Prostate gland (tissue), 2 donors: ENCODE measurements at regions not wholly inside any gene's neighbourhood (a gene's known extent, or its start where the extent isn't known, plus 50 kb on each side); places are given as distances from the start of the nearest gene placed in this dataset.

Source experiments
- CTCF ChIP-seq, 4 experiments: fragments of 200-600 bp in 2 of 4; fragments of 450-650 bp in 2 of 4; sonication (generic) in 2 of 4; IDR thresholded peaks; 1 replicate in 3 of 4; 2 replicates in 1 of 4; pipeline ENCODE4 v1.5.1; 2016 to 2019; ENCODE audit warnings: antibody characterized with exemption in 4 of 4, mild to moderate bottlenecking in 2 of 4, moderate library complexity in 2 of 4
- POLR2A ChIP-seq: fragments of 450-650 bp; IDR thresholded peaks from one replicate; pipeline ENCODE4 v1.6.1; 2016; ENCODE audit warnings: antibody characterized with exemption, mild to moderate bottlenecking
- POLR2AphosphoS5 ChIP-seq: sonication (generic); formaldehyde crosslinking; IDR thresholded peaks from one replicate; pipeline ENCODE4 v1.6.1; 2017; ENCODE audit warnings: antibody characterized with exemption

DNA sequence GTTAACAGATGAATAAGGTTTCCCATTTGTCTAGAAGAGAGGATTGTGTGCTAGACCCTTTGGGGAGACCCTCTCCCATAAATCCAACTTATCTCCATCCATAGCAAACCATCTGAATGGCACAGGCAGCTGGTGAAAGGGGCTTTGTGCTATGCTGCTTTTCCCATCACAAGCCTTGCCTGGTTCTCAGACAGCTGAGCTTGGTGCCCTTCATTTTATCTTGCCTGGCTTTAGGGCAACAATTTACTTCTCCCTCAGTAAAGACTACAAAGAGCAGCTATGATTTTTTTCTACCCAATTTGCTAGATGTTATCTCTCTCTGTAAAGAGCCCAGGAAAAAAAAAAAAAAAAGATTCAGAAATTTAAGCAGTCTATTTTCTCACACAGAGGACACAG, 117.0 kb upstream of the COL21A1 start:
- no peak for TF ChIP-seq CTCF (IDR thresholded peaks at IDR 0.05)
- no peak for TF ChIP-seq POLR2A
- no peak for TF ChIP-seq POLR2AphosphoS5
